Activated CD8-positive, alpha-beta memory T cell treated with anti-CD3 and anti-CD28 coated beads, Interleukin-2, amount 10 ng/mL, durations not matched to agents 7 days and 5 days (primary cell): ENCODE measurements at regions not wholly inside any gene's neighbourhood (a gene's known extent, or its start where the extent isn't known, plus 50 kb on each side); places are given as distances from the start of the nearest gene placed in this dataset.
A peak's percentile ranks its signal among the peaks of the same experiment; 100 is the strongest.

Experiments used
- ATAC-seq: fragments of 150-1000 bp; cut with Tn5 transposase; one replicate; pipeline ENCODE4 v1.10.0; 2021; ENCODE audit warnings: moderate library complexity
- CTCF ChIA-PET: fragments of 350-600 bp; sonication (Branson Sonifier 250); formaldehyde crosslinking; loops from one replicate; lab custom pipeline; 2021; ENCODE audit warnings: antibody characterized with exemption; lab: Charles Lee
- DNase-seq: peaks from one replicate; pipeline ENCODE4 v3.0.0-alpha.2; 2020
- H3K27ac Mint-ChIP-seq: one replicate; pipeline ENCODE4 v1.8.0; 2021; ENCODE audit warnings: mild to moderate bottlenecking, mixed read lengths
- H3K27me3 Mint-ChIP-seq: one replicate; pipeline ENCODE4 v1.8.0; 2021; ENCODE audit warnings: mixed read lengths
- H3K36me3 Mint-ChIP-seq: one replicate; pipeline ENCODE4 v1.8.0; 2021; ENCODE audit warnings: mild to moderate bottlenecking, mixed read lengths
- H3K4me1 Mint-ChIP-seq: one replicate; pipeline ENCODE4 v1.8.0; 2021; ENCODE audit warnings: mixed read lengths
- H3K4me3 Mint-ChIP-seq: one replicate; pipeline ENCODE4 v1.8.0; 2021; ENCODE audit warnings: mild to moderate bottlenecking, moderate library complexity, mixed read lengths
- H3K9me3 Mint-ChIP-seq: one replicate; pipeline ENCODE4 v1.8.0; 2022; ENCODE audit warnings: low read depth, mixed read lengths

DNA sequence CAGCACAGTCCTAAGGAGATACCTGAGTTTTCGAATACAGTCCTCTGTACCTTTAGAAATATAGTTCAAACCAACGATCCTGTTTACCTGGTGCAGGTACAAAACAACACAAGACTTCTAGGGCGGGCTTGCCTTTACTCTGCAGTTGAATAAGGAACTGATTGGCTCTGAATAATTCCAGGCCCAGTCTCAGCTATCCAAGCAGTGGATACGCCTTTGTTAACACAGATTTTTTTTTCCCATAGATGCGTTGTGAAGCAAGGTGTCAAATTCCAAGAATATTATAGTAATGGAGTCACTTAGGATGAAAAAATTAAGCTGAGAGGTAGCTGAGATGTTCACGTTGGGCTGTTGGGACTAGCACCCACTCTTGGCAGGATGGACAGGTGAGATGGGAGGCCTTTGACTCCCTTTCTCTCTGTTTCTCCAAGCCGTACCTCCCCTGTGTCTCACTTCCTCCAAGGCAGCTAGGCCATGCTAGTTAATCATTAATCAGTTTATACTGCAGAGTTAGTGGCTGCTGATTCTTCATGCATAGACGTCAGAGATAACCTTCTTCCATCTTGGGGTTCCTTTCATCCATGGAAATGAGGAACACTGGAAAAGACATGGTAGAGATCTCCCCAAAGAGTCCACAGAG is 380.8 kb upstream of the ACVR2A start:
- CTCF ChIA-PET, result no interaction called here
- peaks cover 3% of the 10 kb centered on the region for H3K4me1 Mint-ChIP-seq

DNA sequence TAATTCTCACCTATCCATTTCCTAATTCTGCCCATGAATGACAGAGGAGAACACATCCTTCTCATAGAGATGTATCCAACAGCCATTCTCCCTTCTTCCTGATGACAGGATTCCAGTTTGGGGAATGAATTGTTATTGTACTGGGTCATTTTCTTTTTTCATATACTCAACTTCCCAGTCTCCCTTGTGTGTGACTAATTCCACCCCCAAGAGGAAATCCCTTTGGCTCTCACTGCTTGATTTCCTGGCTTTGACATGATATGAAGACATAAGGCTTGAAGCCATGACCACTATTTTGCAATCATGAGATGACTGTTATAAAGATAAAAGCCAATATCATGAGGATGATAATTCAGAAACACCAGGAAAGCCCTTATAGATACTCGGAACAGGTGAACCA is 384.7 kb upstream of the ACVR2A start:
- Mint-ChIP-seq H3K4me3 (no peak overlapping the region), H3K9me3 (no peaks in the 10 kb centered on the region), H3K27ac (no peak overlapping the region), H3K36me3 (no peaks in the 10 kb centered on the region), H3K4me1 (peaks cover 2% of the 10 kb centered on the region), H3K27me3 (no peaks in the 10 kb centered on the region)
- ATAC-seq (no peak), DNase-seq (no peak)
- CTCF ChIA-PET, result no interaction called here

More for the DNA sequence above, 380.8 kb upstream of the ACVR2A start:
- no peak for DNase-seq
- H3K27me3 Mint-ChIP-seq, result no peaks in the 10 kb centered on the region
- no peaks in the 10 kb centered on the region for H3K9me3 Mint-ChIP-seq
- no peaks in the 10 kb centered on the region for H3K36me3 Mint-ChIP-seq
- ATAC-seq, result no peak
- H3K4me3 Mint-ChIP-seq, result no peak overlapping the region
- H3K27ac Mint-ChIP-seq, result no peak overlapping the region

DNA sequence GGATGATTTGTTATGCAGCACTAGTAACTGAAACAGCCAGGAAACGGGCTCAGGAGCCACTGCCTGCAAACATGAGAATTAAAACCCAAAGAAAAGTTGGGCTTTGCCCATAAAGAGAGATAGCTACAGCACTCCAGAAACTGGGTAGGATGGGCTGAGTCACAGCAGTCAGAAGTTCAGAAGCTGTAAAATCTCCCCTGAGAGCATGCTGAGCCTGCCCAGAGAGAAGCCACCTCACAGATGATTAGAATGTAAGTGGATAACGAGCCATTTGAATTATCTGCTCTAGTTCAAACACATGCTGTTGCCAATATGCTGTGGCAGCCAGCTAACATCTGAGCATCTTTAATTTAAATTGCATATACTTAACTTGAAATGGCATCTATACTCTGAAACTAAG is 388.1 kb upstream of the ACVR2A start:
- CTCF ChIA-PET, result no interaction called here
- Mint-ChIP-seq H3K27me3 (no peaks in the 10 kb centered on the region), H3K36me3 (no peaks in the 10 kb centered on the region), H3K27ac (no peak overlapping the region), H3K9me3 (no peaks in the 10 kb centered on the region), H3K4me3 (no peak overlapping the region), H3K4me1 (peaks cover 2% of the 10 kb centered on the region)
- DNase-seq, result no peak
- ATAC-seq, result no peak

DNA sequence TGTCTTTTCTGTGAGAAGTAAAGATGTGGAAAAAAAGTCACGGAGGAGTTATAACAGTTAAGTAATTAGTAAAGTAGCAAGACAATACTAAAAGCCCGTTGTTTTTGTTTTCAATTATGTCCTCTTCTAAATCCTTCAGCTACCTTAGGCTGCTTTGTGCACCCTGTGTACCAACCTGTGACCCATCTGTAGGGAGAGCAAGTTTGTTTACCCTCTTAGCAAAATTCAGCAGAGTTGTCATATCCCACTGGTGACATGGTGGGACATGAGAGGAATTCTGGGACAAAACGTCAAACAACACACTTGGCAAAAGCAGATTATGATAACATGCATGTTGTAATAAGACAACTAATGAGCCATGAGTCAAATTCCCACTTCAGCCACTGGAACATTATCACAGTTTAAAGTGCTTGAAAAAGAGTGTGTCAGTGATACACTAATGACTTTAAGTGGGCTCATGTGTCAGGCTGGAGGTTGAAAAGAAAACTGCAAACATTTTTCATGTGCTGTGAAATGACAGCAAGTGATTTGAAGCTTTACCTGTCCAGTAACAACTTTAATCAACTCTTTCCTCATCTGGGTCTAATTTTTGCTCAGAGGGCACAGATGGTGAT is 392.8 kb upstream of the ACVR2A start:
- no peaks in the 10 kb centered on the region for H3K9me3 Mint-ChIP-seq
- no peaks in the 10 kb centered on the region for H3K36me3 Mint-ChIP-seq
- ATAC-seq, result no peak

DNA sequence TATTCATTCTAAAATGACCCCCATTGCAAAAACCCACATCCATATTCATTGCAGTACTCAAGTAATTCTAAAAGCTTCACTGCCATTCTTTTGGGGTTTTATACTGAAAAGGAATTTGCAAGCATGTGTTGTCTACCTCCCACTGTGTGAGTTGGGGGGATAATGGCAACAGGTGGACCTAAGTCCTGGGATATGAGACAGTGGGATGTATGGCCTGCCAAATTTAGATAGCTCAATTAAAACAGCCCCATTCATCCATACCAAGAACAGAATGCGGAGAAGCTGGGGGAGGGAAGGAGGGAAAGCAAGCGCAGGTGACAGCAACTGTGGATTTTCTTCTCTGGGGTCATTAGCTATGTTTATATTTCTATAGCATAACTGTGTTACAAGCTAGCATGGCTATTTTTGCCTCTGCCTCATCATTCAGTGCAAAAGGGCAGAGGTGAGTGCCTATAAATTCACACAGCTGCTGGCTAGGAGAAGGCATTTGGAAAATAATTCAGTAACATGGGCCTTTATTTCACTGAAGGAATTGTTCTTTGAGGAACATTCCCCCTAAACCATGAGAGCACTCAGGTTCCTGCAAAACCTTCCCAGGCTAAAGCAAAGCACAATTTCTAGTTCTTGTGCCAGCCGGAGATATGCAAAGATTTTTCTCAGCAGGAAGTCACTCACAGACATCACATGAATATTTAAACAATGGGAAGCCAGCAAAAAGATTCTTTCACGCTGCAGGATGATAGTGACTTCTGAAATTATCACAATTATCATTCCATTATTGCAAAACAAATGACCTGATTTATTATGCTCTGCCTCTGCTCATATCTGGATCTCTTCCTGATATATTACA is 393.9 kb upstream of the ACVR2A start:
- CTCF ChIA-PET, result no interaction called here
- H3K4me1 Mint-ChIP-seq, result peaks cover 2% of the 10 kb centered on the region
- DNase-seq, result no peak
- H3K36me3 Mint-ChIP-seq, result no peaks in the 10 kb centered on the region
- H3K27ac Mint-ChIP-seq, result no peak overlapping the region
- peaks cover 2% of the 10 kb centered on the region for H3K27me3 Mint-ChIP-seq
- ATAC-seq, result no peak
- H3K4me3 Mint-ChIP-seq, result no peak overlapping the region
- no peaks in the 10 kb centered on the region for H3K9me3 Mint-ChIP-seq

More for the DNA sequence above, 392.8 kb upstream of the ACVR2A start:
- no peak overlapping the region for H3K27ac Mint-ChIP-seq
- H3K27me3 Mint-ChIP-seq, result peaks cover 2% of the 10 kb centered on the region
- CTCF ChIA-PET, result no interaction called here
- H3K4me3 Mint-ChIP-seq, result no peak overlapping the region
- no peak for DNase-seq
- H3K4me1 Mint-ChIP-seq, result peaks cover 2% of the 10 kb centered on the region

DNA sequence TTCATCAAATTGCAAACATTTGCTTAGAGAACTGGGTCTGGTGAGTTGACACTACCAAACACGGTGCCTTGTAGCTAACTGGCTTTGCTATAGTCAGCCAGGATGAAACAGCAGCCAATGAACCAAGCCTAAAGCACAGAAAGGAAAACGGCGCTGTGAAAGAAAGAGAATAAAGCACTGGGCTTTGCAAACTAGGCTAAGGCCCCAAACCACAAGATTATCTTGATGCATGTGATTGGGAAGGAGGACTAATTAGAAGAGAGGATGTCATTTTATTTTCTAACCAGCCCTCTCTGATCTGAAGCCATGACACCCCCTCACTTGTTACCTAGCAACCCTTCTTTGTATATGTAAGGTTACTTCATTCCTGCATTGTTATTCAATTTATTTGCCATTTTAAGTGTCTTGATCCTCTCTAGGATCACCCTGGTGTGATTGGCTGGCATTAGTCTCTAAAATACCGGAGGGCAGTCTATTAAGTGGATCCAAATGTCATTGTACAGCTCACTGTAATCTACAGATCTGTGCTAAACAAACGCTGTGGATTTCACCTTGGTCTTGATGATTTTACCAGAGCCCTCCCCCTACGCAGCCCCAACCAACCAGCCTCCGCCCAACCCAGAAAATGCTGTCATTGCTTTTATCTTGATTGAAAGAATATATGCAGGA is 395.4 kb upstream of the ACVR2A start:
- CTCF ChIA-PET, result interaction anchor here (0.5 kb wide), 1 partner anchor 464 kb away, joined by 5 read pairs; no protein-coding TSS in a partner anchor
- Mint-ChIP-seq H3K9me3 (peaks cover 2% of the 10 kb centered on the region), H3K36me3 (no peaks in the 10 kb centered on the region), H3K27me3 (peaks cover 2% of the 10 kb centered on the region), H3K4me1 (no peaks in the 10 kb centered on the region), H3K27ac (peak overlapping the region; percentile 70), H3K4me3 (no peak overlapping the region)
- DNase-seq (no peak), ATAC-seq (peak; percentile 49)

DNA sequence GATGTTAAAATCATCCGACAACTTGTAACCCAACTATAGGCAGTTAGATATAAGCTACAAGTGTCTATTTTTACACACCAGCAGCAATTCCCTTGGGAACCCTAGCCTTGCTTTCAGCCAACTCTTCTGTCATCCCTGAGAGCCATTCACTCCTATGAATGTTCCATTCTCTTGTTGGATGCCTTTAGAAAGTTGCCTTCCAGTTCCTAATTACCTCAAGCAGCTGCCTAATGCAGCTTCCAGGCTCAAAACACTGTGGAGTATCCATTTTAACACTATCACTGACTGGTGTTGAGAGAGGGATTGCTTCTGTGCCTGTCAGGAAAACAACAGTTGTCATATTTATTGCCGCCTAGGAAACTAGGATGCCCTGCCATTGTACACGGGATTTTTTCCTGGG is 402.0 kb upstream of the ACVR2A start:
- H3K9me3 Mint-ChIP-seq, result peaks cover 2% of the 10 kb centered on the region
- H3K4me3 Mint-ChIP-seq, result no peak overlapping the region
- CTCF ChIA-PET, result no interaction called here
- DNase-seq, result no peak
- H3K27me3 Mint-ChIP-seq, result no peaks in the 10 kb centered on the region
- no peaks in the 10 kb centered on the region for H3K4me1 Mint-ChIP-seq
- ATAC-seq, result no peak
- H3K36me3 Mint-ChIP-seq, result no peaks in the 10 kb centered on the region
- H3K27ac Mint-ChIP-seq, result no peak overlapping the region

DNA sequence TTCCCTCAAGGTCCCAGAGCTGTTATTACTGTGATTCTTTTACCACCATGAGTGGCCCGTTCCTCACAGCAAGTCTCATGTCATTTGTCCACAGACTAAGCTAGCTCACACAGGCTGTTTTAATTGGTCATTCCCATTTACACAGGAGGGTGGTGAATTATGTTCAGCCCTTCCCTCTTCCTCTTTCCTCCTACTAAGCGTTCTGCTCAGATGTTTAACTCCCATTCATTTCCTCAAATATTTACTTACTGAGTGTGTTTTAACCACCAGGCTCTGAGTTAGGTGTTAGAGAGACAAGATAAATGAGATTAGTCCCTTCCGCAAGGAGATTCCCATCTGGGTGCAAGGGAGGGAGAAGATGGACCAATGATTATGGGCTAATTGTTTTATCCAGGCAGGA is 403.6 kb upstream of the ACVR2A start:
- CTCF ChIA-PET, result no interaction called here

DNA sequence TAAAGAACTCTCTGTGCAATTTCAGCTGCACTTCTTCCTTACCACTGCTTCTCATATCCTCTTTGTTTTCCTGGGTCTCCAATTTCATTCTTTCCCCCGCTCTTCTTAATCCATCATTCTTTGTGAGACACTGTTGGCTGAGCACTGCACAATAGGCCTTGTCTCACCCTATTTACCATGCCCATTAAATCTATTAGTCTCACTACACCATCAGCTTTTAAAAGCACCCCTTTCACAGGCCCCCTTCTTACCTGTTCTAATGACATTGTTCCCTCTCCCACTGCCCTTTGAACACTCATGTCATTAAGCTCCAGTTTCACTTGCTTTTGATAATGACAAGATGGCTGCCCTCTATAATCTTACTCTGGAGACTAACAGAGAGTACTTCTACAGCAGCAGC is 404.1 kb upstream of the ACVR2A start:
- Mint-ChIP-seq H3K27me3 (no peaks in the 10 kb centered on the region), H3K4me1 (no peaks in the 10 kb centered on the region), H3K27ac (no peak overlapping the region), H3K4me3 (no peak overlapping the region), H3K36me3 (no peaks in the 10 kb centered on the region), H3K9me3 (peaks cover 2% of the 10 kb centered on the region)
- ATAC-seq (no peak), DNase-seq (no peak)
- CTCF ChIA-PET, result no interaction called here

More for the DNA sequence above, 403.6 kb upstream of the ACVR2A start:
- no peaks in the 10 kb centered on the region for H3K4me1 Mint-ChIP-seq
- no peak overlapping the region for H3K4me3 Mint-ChIP-seq
- no peaks in the 10 kb centered on the region for H3K27me3 Mint-ChIP-seq
- no peaks in the 10 kb centered on the region for H3K36me3 Mint-ChIP-seq
- peaks cover 2% of the 10 kb centered on the region for H3K9me3 Mint-ChIP-seq
- DNase-seq (no peak), ATAC-seq (no peak)
- no peak overlapping the region for H3K27ac Mint-ChIP-seq

DNA sequence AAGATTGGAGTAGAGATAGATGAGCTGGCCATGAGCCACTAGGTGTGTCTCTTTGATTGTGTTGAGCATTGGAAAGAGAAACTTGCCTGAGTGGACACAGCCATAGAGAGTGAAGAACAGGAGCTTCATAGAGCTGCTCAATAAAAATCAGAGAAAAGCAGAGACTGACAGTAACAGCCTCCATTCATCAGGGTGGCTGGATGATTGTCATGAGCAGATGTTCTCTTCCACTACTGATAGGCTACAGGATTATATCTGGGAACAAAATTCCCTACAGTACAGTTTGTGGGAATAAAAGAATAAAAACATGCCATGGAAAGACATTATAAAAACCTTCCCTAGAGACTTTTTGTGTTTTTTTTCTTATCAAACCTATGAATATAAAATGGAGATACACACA is 404.8 kb upstream of the ACVR2A start:
- H3K9me3 Mint-ChIP-seq, result no peaks in the 10 kb centered on the region
- no peak overlapping the region for H3K27ac Mint-ChIP-seq
- no peak for ATAC-seq
- H3K36me3 Mint-ChIP-seq, result no peaks in the 10 kb centered on the region
- CTCF ChIA-PET, result no interaction called here
- H3K27me3 Mint-ChIP-seq, result no peaks in the 10 kb centered on the region
- H3K4me3 Mint-ChIP-seq, result no peak overlapping the region
- no peaks in the 10 kb centered on the region for H3K4me1 Mint-ChIP-seq
- DNase-seq, result no peak

DNA sequence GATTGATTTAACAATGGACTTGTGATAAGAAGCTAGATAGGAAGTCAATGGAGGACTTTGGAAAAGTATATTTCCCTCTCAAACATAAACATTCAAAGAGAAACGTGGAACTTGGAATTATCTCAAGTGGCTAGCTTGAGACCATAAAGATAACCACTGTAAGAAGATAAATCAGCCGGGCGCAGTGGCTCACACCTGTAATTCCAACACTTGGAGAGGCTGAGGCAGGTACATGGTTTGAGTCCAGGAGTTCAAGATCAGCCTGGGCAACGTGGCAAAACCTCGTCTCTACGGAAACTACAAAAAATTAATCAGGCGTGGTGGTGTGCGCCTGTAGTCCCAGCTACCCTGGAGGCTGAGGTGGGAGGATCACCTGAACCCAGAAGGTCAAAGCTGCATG is 405.9 kb upstream of the ACVR2A start:
- CTCF ChIA-PET, result no interaction called here
- no peak for ATAC-seq
- no peaks in the 10 kb centered on the region for H3K9me3 Mint-ChIP-seq

DNA sequence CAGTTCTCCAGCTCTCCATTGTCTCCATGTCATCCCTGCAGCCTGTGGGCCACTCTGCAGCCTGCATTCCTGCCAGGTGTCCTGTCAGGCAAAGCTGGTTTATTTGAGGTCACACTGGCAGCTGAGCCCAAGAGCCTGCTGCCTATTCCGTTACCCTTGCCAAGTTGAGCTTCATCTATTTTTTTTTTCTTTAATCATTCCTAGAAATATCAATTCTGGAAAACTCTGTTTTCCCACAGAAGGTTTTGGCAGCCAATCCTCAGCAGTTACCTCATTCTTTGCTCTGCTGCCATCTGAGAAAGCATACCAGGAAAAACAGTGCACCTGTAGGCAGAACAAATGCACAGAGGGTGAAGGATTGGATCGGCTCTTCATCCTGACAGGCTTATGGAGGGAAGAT is 411.0 kb upstream of the ACVR2A start:
- Mint-ChIP-seq H3K27me3 (no peaks in the 10 kb centered on the region), H3K36me3 (no peaks in the 10 kb centered on the region), H3K9me3 (no peaks in the 10 kb centered on the region), H3K4me1 (no peaks in the 10 kb centered on the region), H3K27ac (no peak overlapping the region), H3K4me3 (no peak overlapping the region)
- ATAC-seq (no peak), DNase-seq (no peak)
- CTCF ChIA-PET, result no interaction called here

More for the DNA sequence above, 405.9 kb upstream of the ACVR2A start:
- Mint-ChIP-seq H3K4me1 (no peaks in the 10 kb centered on the region), H3K27me3 (no peaks in the 10 kb centered on the region), H3K27ac (no peak overlapping the region), H3K36me3 (no peaks in the 10 kb centered on the region), H3K4me3 (no peak overlapping the region)
- DNase-seq, result no peak

DNA sequence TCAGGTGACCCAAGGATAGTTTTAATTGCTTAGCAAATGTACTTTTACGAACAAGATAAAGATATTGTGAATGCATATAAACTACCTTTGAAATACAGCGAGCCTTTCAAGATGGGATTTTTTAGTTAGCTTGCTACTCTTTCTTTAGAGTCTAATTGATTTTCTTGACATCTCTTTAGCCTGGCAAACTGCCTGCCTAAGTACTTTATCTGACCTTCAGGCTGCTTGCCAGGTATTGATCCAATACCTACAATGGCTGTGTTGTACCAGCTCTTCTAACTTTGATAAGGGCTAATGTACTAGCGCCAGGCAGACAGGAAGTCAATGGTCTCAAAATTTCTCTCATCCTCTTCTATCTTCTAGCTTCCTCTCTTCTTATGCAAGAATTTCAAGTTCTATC is 414.4 kb upstream of the ACVR2A start:
- H3K27me3 Mint-ChIP-seq, result no peaks in the 10 kb centered on the region
- H3K36me3 Mint-ChIP-seq, result no peaks in the 10 kb centered on the region
- H3K9me3 Mint-ChIP-seq, result no peaks in the 10 kb centered on the region
- CTCF ChIA-PET, result no interaction called here
- H3K4me1 Mint-ChIP-seq, result no peaks in the 10 kb centered on the region
- H3K27ac Mint-ChIP-seq, result no peak overlapping the region
- ATAC-seq (no peak), DNase-seq (no peak)
- no peak overlapping the region for H3K4me3 Mint-ChIP-seq
